Activated naive CD4-positive, alpha-beta T cell treated with anti-CD3 and anti-CD28 coated beads for 36 hours (primary cell): ENCODE measurements at regions not wholly inside any gene's neighbourhood (a gene's known extent, or its start where the extent isn't known, plus 50 kb on each side); places are given as distances from the start of the nearest gene placed in this dataset.
"Not testable (repeated sequence)": the region's sequence is repeated elsewhere in the genome, so short reads cannot be mapped to it uniquely, and the experiment has no call there.

Experiments
- CTCF ChIA-PET: fragments of 350-600 bp; sonication (Branson Sonifier 250); formaldehyde crosslinking; loops from one replicate; lab custom pipeline; 2021; ENCODE audit warnings: antibody characterized with exemption; lab: Charles Lee
- DNase-seq: peaks from one replicate; pipeline ENCODE4 v3.0.0-alpha.2; 2020
- H3K27ac Mint-ChIP-seq: one replicate; pipeline ENCODE4 v1.8.0; 2021; ENCODE audit warnings: mild to moderate bottlenecking, mixed read lengths
- H3K27me3 Mint-ChIP-seq: one replicate; pipeline ENCODE4 v1.8.0; 2021; ENCODE audit warnings: low read depth, mixed read lengths
- H3K36me3 Mint-ChIP-seq: one replicate; pipeline ENCODE4 v1.8.0; 2021; ENCODE audit warnings: low read depth, mixed read lengths
- H3K4me1 Mint-ChIP-seq: one replicate; pipeline ENCODE4 v1.8.0; 2021; ENCODE audit warnings: low read depth, mixed read lengths
- H3K4me3 Mint-ChIP-seq: one replicate; pipeline ENCODE4 v1.8.0; 2021; ENCODE audit warnings: mild to moderate bottlenecking, moderate library complexity, mixed read lengths
- H3K9me3 Mint-ChIP-seq: one replicate; pipeline ENCODE4 v1.8.0; 2021; ENCODE audit warnings: mixed read lengths
- intact Hi-C: fragments of 100-400 bp; cut with micrococcal nuclease; formaldehyde crosslinking; loops from one replicate; pipeline ENCODE4 v1.15.1; 2023

DNA sequence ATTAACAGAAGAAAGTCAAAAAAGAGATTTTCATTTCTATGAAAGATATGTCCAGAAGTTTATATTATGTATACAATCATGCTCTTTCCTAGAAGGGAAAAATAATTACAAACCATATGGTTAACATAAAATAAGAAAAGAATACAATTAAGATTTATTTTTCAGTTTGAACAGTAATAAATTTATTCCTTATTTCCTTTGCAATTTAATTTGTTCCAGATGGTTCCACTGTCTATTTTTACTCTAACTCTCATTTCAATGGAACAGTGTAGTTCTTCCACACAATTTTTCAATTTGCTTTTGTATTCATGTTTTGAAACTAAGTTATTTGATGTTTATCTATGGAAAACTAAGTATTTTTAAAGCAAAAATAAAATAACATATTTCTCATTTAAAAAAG lies 1026.3 kb downstream of the TAF11L14 start:
- H3K27me3 Mint-ChIP-seq = no peaks in the 10 kb centered on the region
- H3K4me1 Mint-ChIP-seq = no peaks in the 10 kb centered on the region
- CTCF ChIA-PET = no interaction called here
- intact Hi-C loops = no loop called here
- H3K36me3 Mint-ChIP-seq = no peaks in the 10 kb centered on the region
- H3K9me3 Mint-ChIP-seq = peaks cover 3% of the 10 kb centered on the region
- H3K4me3 Mint-ChIP-seq = no peak overlapping the region
- no peak overlapping the region for H3K27ac Mint-ChIP-seq
- no peak for DNase-seq

DNA sequence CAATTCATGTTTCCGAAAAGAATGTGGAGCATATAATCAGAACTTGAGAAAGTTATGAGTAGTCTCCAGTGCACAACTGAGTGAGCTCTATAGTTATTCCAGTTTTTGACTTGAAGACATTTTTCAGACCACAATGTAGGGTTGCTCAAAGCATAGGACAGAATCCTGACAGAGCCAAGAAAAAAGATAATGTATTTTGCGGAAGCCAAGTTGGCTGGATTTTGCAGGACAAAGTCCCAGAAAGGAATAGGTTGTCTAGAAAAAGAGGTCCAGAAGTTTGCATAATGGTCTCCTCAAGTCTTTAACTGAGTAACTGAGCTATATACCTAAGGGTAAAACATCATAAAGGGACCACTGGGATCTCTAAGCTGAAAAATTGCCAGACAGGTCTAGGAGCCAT lies 1028.0 kb downstream of the TAF11L14 start:
- no peak overlapping the region for H3K27ac Mint-ChIP-seq
- CTCF ChIA-PET = no interaction called here

DNA sequence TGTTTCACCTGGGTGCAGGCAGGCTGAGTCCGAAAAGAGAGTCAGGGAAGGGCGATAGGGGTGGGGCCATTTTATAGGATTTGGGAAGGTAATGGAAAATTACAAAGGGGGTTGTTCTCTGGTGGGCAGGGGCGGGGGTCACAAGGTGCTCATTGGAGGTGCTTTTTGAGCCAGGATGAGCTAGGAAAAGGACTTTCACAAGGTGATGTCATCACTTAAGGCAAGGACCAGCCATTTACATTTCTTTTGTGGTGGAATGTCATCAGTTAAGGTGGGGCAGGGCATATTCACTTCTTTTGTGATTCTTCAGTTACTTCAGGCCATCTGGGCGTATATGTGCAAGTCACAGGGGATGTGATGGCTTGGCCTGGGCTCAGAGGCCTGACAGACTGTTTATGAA lies 1040.0 kb downstream of the TAF11L14 start:
- H3K27ac Mint-ChIP-seq, H3K9me3 Mint-ChIP-seq, H3K27me3 Mint-ChIP-seq, H3K4me1 Mint-ChIP-seq, CTCF ChIA-PET, DNase-seq, intact Hi-C loops, H3K36me3 Mint-ChIP-seq, H3K4me3 Mint-ChIP-seq: not testable (repeated sequence)

More for the DNA sequence above, 1028.0 kb downstream of the TAF11L14 start:
- Mint-ChIP-seq H3K4me1 (no peaks in the 10 kb centered on the region), H3K36me3 (no peaks in the 10 kb centered on the region), H3K27me3 (no peaks in the 10 kb centered on the region), H3K4me3 (no peak overlapping the region), H3K9me3 (peaks cover 3% of the 10 kb centered on the region)
- DNase-seq = no peak
- intact Hi-C loops = no loop called here

DNA sequence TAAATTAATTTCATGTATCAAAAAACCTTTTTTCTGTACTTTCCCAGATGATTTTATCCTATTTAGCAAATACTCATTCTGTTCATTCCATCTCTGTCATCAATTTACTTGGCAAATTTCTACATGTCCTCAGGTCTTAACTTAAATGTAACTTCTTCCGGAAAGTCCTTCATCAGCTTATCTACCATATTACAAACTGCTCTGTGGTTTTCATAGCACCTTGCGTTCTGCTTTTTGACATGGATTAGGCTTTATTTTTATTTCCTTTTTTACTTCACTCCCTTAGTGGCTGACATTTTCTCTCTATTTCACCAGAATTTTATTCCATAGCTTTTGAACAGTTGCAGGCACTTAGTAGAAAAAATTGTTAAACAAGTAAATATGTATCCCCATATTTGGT lies 1040.8 kb downstream of the TAF11L14 start:
- peaks cover 8% of the 10 kb centered on the region for H3K27me3 Mint-ChIP-seq
- H3K9me3 Mint-ChIP-seq = peaks cover 3% of the 10 kb centered on the region
- no peaks in the 10 kb centered on the region for H3K36me3 Mint-ChIP-seq
- CTCF ChIA-PET = no interaction called here
- no peak overlapping the region for H3K27ac Mint-ChIP-seq
- intact Hi-C loops = no loop called here
- H3K4me3 Mint-ChIP-seq = no peak overlapping the region
- no peak for DNase-seq
- H3K4me1 Mint-ChIP-seq = no peaks in the 10 kb centered on the region

DNA sequence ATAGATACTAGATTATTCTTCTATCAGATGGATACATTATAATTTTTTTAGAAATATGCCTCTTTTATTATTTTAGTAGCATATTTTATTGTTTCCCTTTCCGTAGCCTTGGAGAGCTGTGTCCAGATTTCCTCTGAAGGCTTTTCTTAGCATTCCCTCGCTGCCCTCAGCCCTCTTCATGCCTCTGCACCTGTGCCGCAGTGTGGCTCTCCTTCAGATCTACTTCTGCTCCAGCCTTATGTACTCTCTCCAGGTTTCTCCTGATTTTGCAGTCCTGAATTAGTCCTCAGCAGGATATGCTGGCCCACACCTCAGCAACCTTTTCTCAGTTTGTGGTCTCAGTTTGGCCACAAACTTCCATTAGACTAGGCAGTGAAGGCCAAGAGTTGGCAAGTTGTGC lies 1052.0 kb downstream of the TAF11L14 start:
- H3K27ac Mint-ChIP-seq = no peak overlapping the region
- no peak overlapping the region for H3K4me3 Mint-ChIP-seq
- CTCF ChIA-PET = no interaction called here
- H3K4me1 Mint-ChIP-seq = no peaks in the 10 kb centered on the region
- H3K27me3 Mint-ChIP-seq = no peaks in the 10 kb centered on the region
- DNase-seq = no peak
- intact Hi-C loops = no loop called here
- no peaks in the 10 kb centered on the region for H3K36me3 Mint-ChIP-seq
- peaks cover 8% of the 10 kb centered on the region for H3K9me3 Mint-ChIP-seq

DNA sequence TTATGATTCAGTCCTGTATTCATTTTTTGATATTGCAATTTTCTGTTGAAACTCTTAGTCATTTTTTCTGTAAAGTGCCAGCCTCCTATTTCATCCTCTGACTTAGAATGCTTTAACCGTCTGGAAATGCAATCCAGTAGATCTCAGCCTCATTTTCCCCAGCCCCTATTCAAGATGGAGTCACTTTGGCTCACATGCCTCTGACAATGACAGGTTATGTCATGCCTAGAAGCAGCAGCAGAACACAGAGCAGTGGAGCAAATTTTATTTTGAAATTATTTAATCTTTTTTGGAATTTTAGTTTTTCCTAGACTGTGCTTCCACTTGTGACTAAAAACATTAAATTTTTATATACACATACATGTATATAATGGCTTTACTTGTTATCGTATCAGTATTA lies 1053.2 kb downstream of the TAF11L14 start:
- intact Hi-C loops = no loop called here

DNA sequence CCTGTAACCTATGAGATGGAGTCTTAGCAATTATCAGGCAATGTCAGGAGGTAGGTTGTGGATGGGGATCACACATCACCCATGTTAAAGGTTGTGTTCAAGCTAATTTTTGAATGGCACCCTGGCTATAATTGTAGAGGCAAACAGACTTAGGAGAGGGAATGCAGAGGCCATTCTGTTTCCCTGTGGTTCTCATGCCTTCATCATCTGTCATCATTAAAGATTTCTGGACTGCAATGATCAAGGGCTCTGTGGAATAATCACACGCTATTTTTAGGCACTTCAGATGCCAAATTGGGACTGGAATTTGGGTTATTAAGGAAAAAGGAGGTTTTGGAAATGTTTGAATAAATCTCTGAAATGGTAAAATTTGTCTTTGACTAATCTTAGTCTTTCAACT lies 1065.4 kb downstream of the TAF11L14 start:
- no peak overlapping the region for H3K27ac Mint-ChIP-seq
- H3K36me3 Mint-ChIP-seq = no peaks in the 10 kb centered on the region
- intact Hi-C loops = loop anchor here (2.0 kb wide), 1 partner anchor 45 kb away; no protein-coding TSS in a partner anchor
- peaks cover 12% of the 10 kb centered on the region for H3K4me1 Mint-ChIP-seq
- no peaks in the 10 kb centered on the region for H3K27me3 Mint-ChIP-seq
- CTCF ChIA-PET = interaction anchor here (0.7 to 1.8 kb wide), 7 partner anchors 9 to 233 kb away, joined by 3 to 8 read pairs (median 5); no protein-coding TSS in a partner anchor
- H3K4me3 Mint-ChIP-seq = no peak overlapping the region
- no peaks in the 10 kb centered on the region for H3K9me3 Mint-ChIP-seq
- DNase-seq = no peak

More for the DNA sequence above, 1053.2 kb downstream of the TAF11L14 start:
- Mint-ChIP-seq H3K9me3 (peaks cover 4% of the 10 kb centered on the region), H3K36me3 (no peaks in the 10 kb centered on the region), H3K4me1 (no peaks in the 10 kb centered on the region), H3K27me3 (no peaks in the 10 kb centered on the region), H3K4me3 (no peak overlapping the region), H3K27ac (no peak overlapping the region)
- CTCF ChIA-PET = no interaction called here
- no peak for DNase-seq

DNA sequence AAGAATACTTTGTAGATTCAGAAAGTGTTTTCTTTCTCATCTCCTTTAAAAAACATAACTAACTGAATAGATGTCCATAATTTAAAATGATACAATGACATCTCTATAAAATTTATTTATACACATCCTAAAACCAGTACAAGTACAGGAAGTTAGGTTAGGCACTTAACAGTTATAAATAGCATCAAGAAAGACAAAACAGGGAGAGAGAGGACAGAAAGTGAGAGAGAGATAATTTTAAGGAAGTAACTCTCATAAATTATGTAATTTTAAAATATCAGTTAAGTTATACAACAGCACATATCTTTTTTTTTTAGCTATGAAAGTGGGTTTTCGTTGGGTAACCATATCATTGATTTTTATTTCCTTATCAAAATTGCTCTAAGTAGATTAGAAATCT lies 1068.6 kb downstream of the TAF11L14 start:
- H3K9me3 Mint-ChIP-seq = no peaks in the 10 kb centered on the region
- no peak overlapping the region for H3K4me3 Mint-ChIP-seq
- CTCF ChIA-PET = no interaction called here
- intact Hi-C loops = no loop called here
- H3K4me1 Mint-ChIP-seq = peaks cover 11% of the 10 kb centered on the region
- H3K36me3 Mint-ChIP-seq = no peaks in the 10 kb centered on the region
- no peak overlapping the region for H3K27ac Mint-ChIP-seq
- no peak for DNase-seq
- no peaks in the 10 kb centered on the region for H3K27me3 Mint-ChIP-seq

DNA sequence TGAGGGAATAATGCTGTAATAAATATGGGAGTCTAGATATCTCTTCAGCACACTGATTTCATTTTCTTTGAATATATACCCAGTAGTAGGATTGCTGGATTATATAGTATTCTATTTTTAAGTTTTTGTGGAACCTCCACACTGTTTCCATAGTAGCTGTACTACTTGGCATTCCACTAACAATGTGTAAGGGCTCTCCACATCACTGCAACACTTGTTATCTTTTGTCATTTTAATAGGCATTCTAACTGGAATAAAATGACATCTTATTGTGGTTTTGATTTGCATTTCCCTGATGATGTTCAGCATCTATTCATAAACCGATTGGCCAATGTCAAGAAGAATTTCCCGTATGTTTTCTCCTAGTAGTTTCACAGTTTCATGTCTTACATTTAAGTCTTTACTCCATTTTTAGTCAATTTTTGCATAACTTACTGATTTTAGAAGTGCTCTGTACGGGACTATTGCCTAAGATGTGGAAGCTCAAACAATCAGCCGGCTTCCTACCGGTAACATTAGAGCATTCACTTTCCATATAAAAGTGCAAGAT lies 1078.8 kb downstream of the TAF11L14 start:
- Mint-ChIP-seq H3K27me3 (no peaks in the 10 kb centered on the region), H3K4me1 (no peaks in the 10 kb centered on the region), H3K9me3 (peaks cover 5% of the 10 kb centered on the region), H3K27ac (no peak overlapping the region), H3K36me3 (no peaks in the 10 kb centered on the region), H3K4me3 (no peak overlapping the region)
- DNase-seq = no peak
- CTCF ChIA-PET = interaction anchor here (0.5 kb wide), 1 partner anchor 83 kb away, joined by 5 read pairs; no protein-coding TSS in a partner anchor
- intact Hi-C loops = no loop called here

DNA sequence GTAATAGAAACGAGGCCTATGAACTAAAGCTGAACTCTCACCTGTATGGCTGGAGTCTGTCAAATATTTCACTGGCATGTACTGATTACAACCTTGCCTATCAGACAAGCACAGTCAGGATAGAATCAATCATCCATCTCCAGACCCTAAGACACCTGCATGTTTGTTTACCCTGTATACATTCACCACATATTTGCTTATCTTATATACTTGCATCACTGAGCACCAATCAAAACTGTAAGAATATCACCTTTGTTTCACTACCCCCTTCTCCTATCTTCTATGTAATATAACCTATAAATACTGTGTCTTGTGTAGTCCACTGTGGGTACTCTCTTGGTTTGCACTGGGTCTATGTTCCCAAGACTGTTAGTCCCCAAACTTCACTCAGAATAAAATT lies 1085.7 kb downstream of the TAF11L14 start:
- Mint-ChIP-seq H3K36me3 (no peaks in the 10 kb centered on the region), H3K4me3 (no peak overlapping the region), H3K4me1 (peaks cover 3% of the 10 kb centered on the region), H3K27me3 (no peaks in the 10 kb centered on the region), H3K9me3 (no peaks in the 10 kb centered on the region), H3K27ac (no peak overlapping the region)
- DNase-seq = no peak
- CTCF ChIA-PET = no interaction called here
- intact Hi-C loops = no loop called here

DNA sequence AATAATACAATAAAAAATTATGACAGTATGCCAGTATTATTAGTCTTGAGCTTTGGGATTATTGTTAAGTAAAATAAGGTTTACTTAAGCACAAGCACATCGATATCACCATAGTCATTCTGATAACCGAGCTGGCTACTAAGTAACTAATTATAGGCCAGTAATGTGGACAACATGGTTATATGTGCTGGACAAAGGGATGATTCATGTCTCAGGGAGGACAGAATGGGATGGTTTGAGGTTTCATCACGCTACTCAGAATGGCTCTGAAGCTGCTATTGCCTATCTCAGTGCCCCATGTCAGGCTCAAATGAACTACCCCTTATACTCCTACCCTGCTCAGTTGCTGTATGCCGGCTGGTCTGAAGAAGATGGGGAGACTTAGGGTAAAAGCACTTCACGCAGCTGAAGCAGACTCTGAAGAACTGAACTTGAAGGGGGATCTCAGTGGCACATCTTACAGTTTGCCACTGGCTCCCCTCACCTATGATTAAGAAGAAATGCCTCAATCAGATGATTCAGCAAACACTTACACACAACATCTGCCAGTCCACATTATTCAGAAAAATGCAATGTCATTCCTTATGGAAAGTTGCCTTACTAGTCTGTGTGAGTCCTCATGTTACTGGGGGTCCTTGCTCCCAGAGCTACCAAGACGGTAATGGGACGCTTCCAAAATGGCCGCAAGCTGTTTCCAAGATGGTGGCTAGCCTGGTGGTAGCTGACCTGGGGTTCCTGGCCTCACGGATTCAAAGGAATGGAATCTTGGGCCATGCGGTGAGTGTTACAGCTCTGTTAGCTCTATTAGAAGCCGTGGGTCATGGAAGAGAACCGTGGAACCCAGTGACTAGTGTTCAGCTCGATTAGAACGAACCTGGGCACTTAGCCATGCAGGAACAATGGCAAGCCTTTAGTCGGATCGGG lies 1098.6 kb downstream of the TAF11L14 start:
- Mint-ChIP-seq H3K4me1 (no peaks in the 10 kb centered on the region), H3K27ac (no peak overlapping the region), H3K27me3 (no peaks in the 10 kb centered on the region), H3K36me3 (peaks cover 23% of the 10 kb centered on the region), H3K9me3 (no peaks in the 10 kb centered on the region), H3K4me3 (no peak overlapping the region)
- DNase-seq = no peak
- CTCF ChIA-PET = interaction anchor here (0.7 to 1.1 kb wide), 2 partner anchors 34 to 50 kb away, joined by 3 read pairs; no protein-coding TSS in a partner anchor
- intact Hi-C loops = no loop called here

DNA sequence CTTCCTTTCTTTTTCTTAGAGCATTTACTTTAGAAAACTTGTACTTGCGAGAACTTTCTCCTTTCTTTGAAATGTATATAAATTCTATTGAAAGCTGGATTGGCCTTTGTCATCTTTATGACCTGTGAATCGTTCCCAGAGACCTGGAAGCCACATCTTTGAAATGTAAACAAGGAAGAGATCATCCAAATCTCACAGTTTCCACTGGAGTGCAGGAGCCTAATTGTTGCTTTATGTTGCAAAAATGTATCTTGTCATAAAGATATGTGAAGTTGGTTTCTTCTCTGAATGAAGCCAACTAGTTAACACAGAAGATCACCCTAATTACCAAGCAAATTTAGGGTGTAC lies 1101.8 kb downstream of the TAF11L14 start:
- intact Hi-C loops = no loop called here
- Mint-ChIP-seq H3K27ac (no peak overlapping the region), H3K36me3 (peaks cover 22% of the 10 kb centered on the region), H3K4me3 (no peak overlapping the region), H3K27me3 (no peaks in the 10 kb centered on the region), H3K9me3 (no peaks in the 10 kb centered on the region), H3K4me1 (peaks cover 14% of the 10 kb centered on the region)
- CTCF ChIA-PET = interaction anchor here (0.6 kb wide), 1 partner anchor 69 kb away, joined by 3 read pairs; no protein-coding TSS in a partner anchor
- DNase-seq = no peak

DNA sequence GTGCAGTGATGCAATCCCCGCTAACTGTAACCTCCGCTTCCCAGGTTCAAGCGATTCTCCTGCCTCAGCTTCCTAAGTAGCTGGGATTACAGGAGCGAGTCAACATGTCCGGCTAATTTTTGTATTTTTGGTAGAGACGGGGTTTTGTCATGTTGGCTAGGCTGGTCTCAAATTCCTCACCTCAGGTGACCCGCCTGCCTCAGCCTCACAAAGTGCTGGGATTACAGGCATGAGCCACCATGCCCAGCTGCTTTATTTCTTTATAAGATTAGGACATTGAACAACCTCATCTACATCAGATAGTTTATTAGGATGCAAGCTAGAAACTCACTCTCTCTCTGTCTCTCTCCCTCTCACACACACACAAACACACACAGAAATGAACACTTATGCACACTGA lies 1102.5 kb downstream of the TAF11L14 start:
- H3K4me1 Mint-ChIP-seq = peaks cover 19% of the 10 kb centered on the region

More for the DNA sequence above, 1102.5 kb downstream of the TAF11L14 start:
- H3K27me3 Mint-ChIP-seq, H3K27ac Mint-ChIP-seq, DNase-seq, H3K4me3 Mint-ChIP-seq, H3K9me3 Mint-ChIP-seq, intact Hi-C loops, CTCF ChIA-PET: not testable (repeated sequence)
- H3K36me3 Mint-ChIP-seq = peaks cover 22% of the 10 kb centered on the region
